Gastrocnemius medialis (tissue), 4 donors: ENCODE measurements at regions not wholly inside any gene's neighbourhood (a gene's known extent, or its start where the extent isn't known, plus 50 kb on each side); places are given as distances from the start of the nearest gene placed in this dataset.

Experiments
- ATAC-seq, 2 donors: fragments of 150-250 bp; one replicate each; pipeline ENCODE4 v1.9.1; 2016
- DNase-seq, 2 donors: peaks; one replicate each; pipeline ENCODE4 v3.0.0-alpha.2; 2019
- H3K27ac ChIP-seq, 4 donors: fragments of 200-600 bp; sonication (generic); 1 replicate in 1 of 4; 2 replicates in 3 of 4; pipeline ENCODE4 v1.5.1; 2016 to 2018; ENCODE audit warnings: mild to moderate bottlenecking in 2 of 4, moderate library complexity in 1 of 4
- H3K27me3 ChIP-seq, 3 donors: fragments of 200-600 bp; sonication (generic) in 2 of 3; 1 replicate in 1 of 3; 2 replicates in 2 of 3; pipeline versions ENCODE4 v1.5.1 to v1.6.0; 2016 to 2019; ENCODE audit warnings: mild to moderate bottlenecking in 1 of 3, moderate library complexity in 1 of 3
- H3K36me3 ChIP-seq, 2 donors: fragments of 200-600 bp; sonication (generic) in 1 of 2; one replicate each; pipeline ENCODE4 v1.5.1; 2017 to 2018
- H3K4me1 ChIP-seq, 2 donors: fragments of 200-600 bp; sonication (generic) in 1 of 2; one replicate each; pipeline ENCODE4 v1.5.1; 2016 to 2017; ENCODE audit warnings: mild to moderate bottlenecking in 2 of 2
- H3K4me3 ChIP-seq, 4 donors: fragments of 200-600 bp; sonication (generic) in 3 of 4; 1 replicate in 1 of 4; 2 replicates in 3 of 4; pipeline ENCODE4 v1.5.1; 2016 to 2019; ENCODE audit warnings: mild to moderate bottlenecking in 2 of 4
- H3K9me3 ChIP-seq, 3 donors: fragments of 200-600 bp; sonication (generic) in 2 of 3; 1 replicate in 1 of 3; 2 replicates in 2 of 3; pipeline ENCODE4 v1.5.1; 2016 to 2019
- POLR2A ChIP-seq, 2 donors: fragments of 450-650 bp; IDR thresholded peaks; one replicate each; pipeline ENCODE4 v1.6.1; 2017; ENCODE audit warnings: antibody characterized with exemption in 2 of 2, mild to moderate bottlenecking in 2 of 2, moderate library complexity in 2 of 2
- in situ Hi-C, 4 donors: fragments of 200-750 bp; cut with MboI; loops; one replicate each; pipeline versions ENCODE4 v1.15.0 to v1.8.0; 2017; ENCODE audit warnings: low sequenced_read_pairs in 4 of 4
- intact Hi-C: fragments of 100-400 bp; cut with DNase I; formaldehyde crosslinking; loops from one replicate; pipeline ENCODE4 v1.15.1; 2023; ENCODE audit warnings: low total_unique reads
- TF ChIP-seq, protein P1 (sequence below), 5 experiments: fragments of 450-650 bp in 3 of 5; fragments of 200-600 bp in 2 of 5; sonication (generic) in 2 of 5; IDR thresholded peaks in 4 of 5; conservative IDR thresholded peaks in 1 of 5; 1 replicate in 4 of 5; 2 replicates in 1 of 5; pipeline ENCODE4 v1.5.1; 2016 to 2019; ENCODE audit warnings: antibody characterized with exemption in 5 of 5, mild to moderate bottlenecking in 3 of 5, moderate library complexity in 3 of 5

DNA sequence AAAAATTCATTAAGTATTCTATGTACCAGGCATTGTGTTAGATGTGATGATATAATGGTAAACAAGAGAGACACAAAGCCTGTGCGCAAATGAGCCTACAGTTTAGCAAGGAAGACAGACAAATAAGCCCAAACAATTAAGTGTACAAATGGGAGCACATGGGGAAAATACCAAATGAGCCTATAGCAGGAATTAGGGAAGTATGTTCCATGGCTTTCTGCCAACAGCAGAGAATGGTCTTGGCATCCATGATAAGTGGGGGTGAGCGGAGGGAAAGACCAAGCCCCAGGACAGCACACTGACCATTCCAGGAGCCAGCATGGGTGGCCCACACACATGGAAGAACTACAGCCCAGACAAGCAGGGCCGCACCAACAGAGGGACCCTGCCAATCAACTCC, 369.7 kb downstream of the DEPDC1B start:
- in situ Hi-C loops (no loop called here), intact Hi-C loops (no loop called here)
- Histone ChIP-seq H3K4me1 (no peaks in the 10 kb centered on the region), H3K4me3 (no peak overlapping the region), H3K27ac (no peak overlapping the region), H3K36me3 (no peaks in the 10 kb centered on the region), H3K27me3 (no peaks in the 10 kb centered on the region), H3K9me3 (no peaks in the 10 kb centered on the region)
- DNase-seq (no peak), ATAC-seq (no peak)
- TF ChIP-seq POLR2A (IDR thresholded peaks at IDR 0.05), result no peak
- TF ChIP-seq, protein P1, sequence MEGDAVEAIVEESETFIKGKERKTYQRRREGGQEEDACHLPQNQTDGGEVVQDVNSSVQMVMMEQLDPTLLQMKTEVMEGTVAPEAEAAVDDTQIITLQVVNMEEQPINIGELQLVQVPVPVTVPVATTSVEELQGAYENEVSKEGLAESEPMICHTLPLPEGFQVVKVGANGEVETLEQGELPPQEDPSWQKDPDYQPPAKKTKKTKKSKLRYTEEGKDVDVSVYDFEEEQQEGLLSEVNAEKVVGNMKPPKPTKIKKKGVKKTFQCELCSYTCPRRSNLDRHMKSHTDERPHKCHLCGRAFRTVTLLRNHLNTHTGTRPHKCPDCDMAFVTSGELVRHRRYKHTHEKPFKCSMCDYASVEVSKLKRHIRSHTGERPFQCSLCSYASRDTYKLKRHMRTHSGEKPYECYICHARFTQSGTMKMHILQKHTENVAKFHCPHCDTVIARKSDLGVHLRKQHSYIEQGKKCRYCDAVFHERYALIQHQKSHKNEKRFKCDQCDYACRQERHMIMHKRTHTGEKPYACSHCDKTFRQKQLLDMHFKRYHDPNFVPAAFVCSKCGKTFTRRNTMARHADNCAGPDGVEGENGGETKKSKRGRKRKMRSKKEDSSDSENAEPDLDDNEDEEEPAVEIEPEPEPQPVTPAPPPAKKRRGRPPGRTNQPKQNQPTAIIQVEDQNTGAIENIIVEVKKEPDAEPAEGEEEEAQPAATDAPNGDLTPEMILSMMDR (IDR thresholded peaks at IDR 0.05 in 4 of 5, conservative IDR thresholded peaks at IDR 0.05 in 1 of 5), result no peak

DNA sequence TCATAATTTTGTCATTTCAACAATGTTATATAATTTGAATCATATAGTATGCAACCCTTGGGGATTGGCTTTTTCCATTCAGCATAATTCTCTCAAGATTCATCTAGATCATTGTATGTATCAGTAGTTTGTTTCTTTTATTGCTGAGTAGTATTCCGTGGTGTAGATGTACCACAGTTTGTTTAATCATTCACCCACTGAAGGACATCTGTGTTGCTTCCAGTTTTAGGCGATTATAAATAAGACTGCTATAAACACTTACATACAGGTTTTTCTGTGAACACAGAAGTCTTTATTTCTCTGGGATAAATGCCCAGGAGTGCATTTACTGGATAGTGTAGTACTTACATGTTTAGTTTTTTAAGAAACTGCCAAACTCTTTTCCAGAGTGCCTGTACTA, 374.1 kb downstream of the DEPDC1B start:
- Histone ChIP-seq H3K4me3 (no peak overlapping the region), H3K36me3 (no peaks in the 10 kb centered on the region), H3K4me1 (no peaks in the 10 kb centered on the region), H3K27me3 (no peaks in the 10 kb centered on the region), H3K9me3 (no peaks in the 10 kb centered on the region), H3K27ac (no peak overlapping the region)
- no peak for DNase-seq
- intact Hi-C loops (no loop called here), in situ Hi-C loops (no loop called here)
- TF ChIP-seq POLR2A (IDR thresholded peaks at IDR 0.05), result no peak
- TF ChIP-seq, protein P1 (IDR thresholded peaks at IDR 0.05 in 4 of 5, conservative IDR thresholded peaks at IDR 0.05 in 1 of 5), result no peak
- ATAC-seq, result no peak

DNA sequence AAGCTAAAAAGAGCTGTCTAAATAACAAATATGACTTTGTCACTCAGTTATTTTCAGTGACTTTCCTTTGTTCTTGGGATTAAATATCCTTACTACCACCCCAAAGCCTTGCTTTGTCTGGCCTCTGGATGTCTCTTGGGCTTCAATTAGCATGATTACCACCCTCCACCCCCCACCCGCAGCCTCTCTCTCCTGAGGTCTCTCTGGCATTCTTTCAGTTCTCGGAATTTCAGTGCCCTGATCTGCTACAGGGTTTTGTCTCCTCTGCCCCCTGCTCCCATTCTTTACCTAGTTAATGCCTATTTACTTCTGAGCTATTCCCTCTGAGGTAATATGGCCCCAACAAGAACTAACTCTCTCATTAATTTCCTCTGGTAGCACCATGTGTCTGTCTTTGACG, 376.4 kb downstream of the DEPDC1B start:
- Histone ChIP-seq H3K36me3 (no peaks in the 10 kb centered on the region), H3K27me3 (no peaks in the 10 kb centered on the region), H3K4me3 (no peak overlapping the region), H3K4me1 (no peaks in the 10 kb centered on the region), H3K27ac (no peak overlapping the region), H3K9me3 (no peaks in the 10 kb centered on the region)
- in situ Hi-C loops (no loop called here), intact Hi-C loops (no loop called here)
- DNase-seq, result no peak
- no peak for ATAC-seq
- no peak for TF ChIP-seq POLR2A (IDR thresholded peaks at IDR 0.05)
- TF ChIP-seq, protein P1 (IDR thresholded peaks at IDR 0.05 in 4 of 5, conservative IDR thresholded peaks at IDR 0.05 in 1 of 5), result no peak

DNA sequence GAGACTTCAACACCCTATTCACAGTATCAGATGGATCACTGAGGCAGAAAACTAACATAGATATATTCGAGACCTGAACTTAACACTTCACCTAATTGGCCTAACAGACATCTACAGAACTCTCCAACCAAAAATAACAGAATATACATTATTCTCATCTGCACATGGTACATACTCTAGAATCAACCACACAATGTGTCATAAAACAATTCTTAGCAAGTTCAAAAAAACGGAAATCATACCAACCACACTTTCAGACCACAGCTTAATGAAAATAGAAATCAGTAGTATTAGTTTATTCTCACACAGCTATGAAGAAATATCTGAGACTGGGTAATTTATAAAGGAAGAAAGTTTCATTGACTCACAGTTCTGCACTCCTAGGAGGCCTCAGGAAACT, 387.9 kb downstream of the DEPDC1B start:
- TF ChIP-seq, protein P1 (IDR thresholded peaks at IDR 0.05 in 4 of 5, conservative IDR thresholded peaks at IDR 0.05 in 1 of 5), result no peak
- no peak for TF ChIP-seq POLR2A (IDR thresholded peaks at IDR 0.05)
- in situ Hi-C loops, result no loop called here
- Histone ChIP-seq H3K36me3 (no peaks in the 10 kb centered on the region), H3K4me1 (no peaks in the 10 kb centered on the region), H3K4me3 (no peak overlapping the region), H3K9me3 (no peaks in the 10 kb centered on the region), H3K27me3 (no peaks in the 10 kb centered on the region), H3K27ac (no peak overlapping the region)
- DNase-seq (no peak), ATAC-seq (no peak)
- intact Hi-C loops, result no loop called here

DNA sequence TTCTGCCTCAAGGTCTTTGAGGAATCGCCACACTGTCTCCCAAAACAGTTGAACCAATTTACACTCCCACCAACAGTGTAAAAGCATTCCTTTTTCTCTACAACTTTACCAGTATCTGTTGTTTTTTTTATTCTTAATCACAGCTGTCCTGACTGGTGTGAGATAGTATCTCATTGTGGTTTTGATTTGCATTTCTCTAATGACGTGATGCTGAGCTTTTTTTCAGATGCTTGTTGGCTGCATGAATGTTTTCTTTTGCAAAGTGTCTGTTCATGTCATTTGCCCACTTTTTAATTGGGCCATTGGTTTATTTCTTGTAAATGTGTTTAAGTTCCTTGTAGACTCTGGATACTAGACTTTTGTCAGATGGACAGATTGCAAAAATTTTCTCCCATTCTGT, 400.0 kb downstream of the DEPDC1B start:
- intact Hi-C loops, result no loop called here
- in situ Hi-C loops, result no loop called here
- no peaks in the 10 kb centered on the region for H3K36me3 ChIP-seq

More for the DNA sequence above, 400.0 kb downstream of the DEPDC1B start:
- DNase-seq (no peak), ATAC-seq (no peak)
- TF ChIP-seq, protein P1 (IDR thresholded peaks at IDR 0.05 in 4 of 5, conservative IDR thresholded peaks at IDR 0.05 in 1 of 5), result no peak
- no peak for TF ChIP-seq POLR2A (IDR thresholded peaks at IDR 0.05)
- H3K27ac ChIP-seq, result no peak overlapping the region
- H3K27me3 ChIP-seq, result no peaks in the 10 kb centered on the region
- H3K4me1 ChIP-seq, result no peaks in the 10 kb centered on the region
- no peaks in the 10 kb centered on the region for H3K9me3 ChIP-seq
- H3K4me3 ChIP-seq, result no peak overlapping the region
